SU-DHL-6 (cell line): ENCODE measurements at regions not wholly inside any gene's neighbourhood (a gene's known extent, or its start where the extent isn't known, plus 50 kb on each side); places are given as distances from the start of the nearest gene placed in this dataset.

ENCODE experiments used
- H2AFZ ChIP-seq: fragments of 200-600 bp; sonication (generic); 2 replicates; pipeline ENCODE4 v1.6.1; 2014; ENCODE audit warnings: low read depth, mild to moderate bottlenecking, moderate library complexity, mixed read lengths, antibody characterized with exemption, low read length; ENCODE audit not compliant: severe bottlenecking
- H3F3A ChIP-seq: fragments of 200-600 bp; shearing (Covaris generic); 2 replicates; pipeline ENCODE4 v1.6.0; 2016; ENCODE audit warnings: antibody characterized with exemption, mild to moderate bottlenecking; ENCODE audit not compliant: insufficient read depth
- H3K27ac ChIP-seq: fragments of 200-600 bp; sonication (generic); 2 replicates; pipeline ENCODE4 v1.5.1; 2016; ENCODE audit warnings: low read depth, mild to moderate bottlenecking, low read length, moderate library complexity, mixed read lengths
- H3K27me3 ChIP-seq: fragments of 200-600 bp; sonication (generic), shearing (Covaris generic); 2 replicates; pipeline ENCODE4 v1.6.0; 2014; ENCODE audit warnings: mild to moderate bottlenecking, low read length
- H3K36me3 ChIP-seq: fragments of 200-600 bp; sonication (generic); 2 replicates; pipeline ENCODE4 v1.6.1; 2014; ENCODE audit warnings: mild to moderate bottlenecking, low read length, mixed read lengths
- H3K4me2 ChIP-seq: fragments of 300-600, 200-600 bp; shearing (Covaris generic), sonication (generic); 2 replicates; pipeline ENCODE4 v1.6.0; 2014; ENCODE audit warnings: low read length, low read depth, mild to moderate bottlenecking; ENCODE audit not compliant: poor library complexity, severe bottlenecking
- H3K4me3 ChIP-seq: fragments of 200-600 bp; sonication (generic); 2 replicates; pipeline ENCODE4 v1.5.1; 2014; ENCODE audit warnings: antibody characterized with exemption, low read length, mild to moderate bottlenecking, mixed read lengths; ENCODE audit not compliant: insufficient read depth, poor library complexity, severe bottlenecking
- H3K79me2 ChIP-seq: fragments of 200-600 bp; sonication (generic); 2 replicates; pipeline ENCODE4 v1.6.1; 2014; ENCODE audit warnings: mild to moderate bottlenecking, low read length, moderate library complexity; ENCODE audit not compliant: insufficient read depth
- H3K9ac ChIP-seq: fragments of 200-600 bp; sonication (generic); 2 replicates; pipeline ENCODE4 v1.7.0; 2014; ENCODE audit warnings: mild to moderate bottlenecking, low read length
- H3K9me2 ChIP-seq: fragments of 200-600 bp; sonication (generic); replicated peaks from 2 replicates; pipeline ENCODE4 v1.6.1; 2014; ENCODE audit warnings: low read length; ENCODE audit not compliant: insufficient read depth
- H3K9me3 ChIP-seq: fragments of 200-600 bp; sonication (generic); 2 replicates; pipeline ENCODE4 v1.6.1; 2014; ENCODE audit warnings: low read length, mixed read lengths; ENCODE audit not compliant: insufficient read depth
- H4K20me1 ChIP-seq: fragments of 200-600 bp; sonication (generic); 2 replicates; pipeline ENCODE4 v1.6.1; 2014; ENCODE audit warnings: low read depth, mild to moderate bottlenecking, antibody characterized with exemption, low read length, moderate library complexity, mixed read lengths
- EZH2phosphoT487 ChIP-seq: fragments of 200-600 bp; sonication (generic), shearing (Covaris generic); conservative IDR thresholded peaks from 2 replicates; pipeline ENCODE4 v1.6.1; 2018; ENCODE audit warnings: mild to moderate bottlenecking, antibody characterized with exemption, low read length, moderate library complexity, mixed read lengths
- TF ChIP-seq, protein P1 (sequence below): fragments of 200-600 bp; sonication (generic); IDR thresholded peaks from one replicate; pipeline ENCODE4 v1.5.1; 2017; ENCODE audit warnings: antibody characterized with exemption, mild to moderate bottlenecking, low read length, moderate library complexity; ENCODE audit not compliant: insufficient read depth, poor library complexity, severe bottlenecking

DNA sequence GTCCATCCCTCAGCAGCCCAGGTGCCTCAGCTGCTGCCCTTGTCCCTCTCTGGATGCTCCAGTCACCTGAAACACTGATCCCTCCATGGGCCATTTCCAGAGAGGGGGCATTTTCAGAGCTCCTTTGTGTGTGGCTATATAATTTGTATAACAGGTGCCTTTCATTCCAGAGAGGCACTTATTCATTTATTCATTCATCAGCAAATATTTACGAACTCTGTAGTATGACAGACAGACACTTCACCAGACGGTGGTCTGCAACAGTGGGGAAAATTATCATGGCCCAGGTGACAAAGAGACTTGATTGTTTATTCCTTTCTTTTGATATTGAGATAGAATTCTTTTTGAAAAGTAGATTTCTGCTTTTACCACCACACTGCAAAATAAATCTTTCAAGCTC, 361.7 kb downstream of the TMEM182 start:
- Histone ChIP-seq H4K20me1 (no peaks in the 10 kb centered on the region), H3K27me3 (no peaks in the 10 kb centered on the region), H3K9me3 (no peaks in the 10 kb centered on the region), H3K4me3 (no peak overlapping the region), H3K9ac (no peak overlapping the region), H3F3A (no peaks in the 10 kb centered on the region), H3K9me2 (no peaks in the 10 kb centered on the region), H3K79me2 (no peaks in the 10 kb centered on the region), H3K27ac (no peak overlapping the region), H2AFZ (no peak overlapping the region), H3K4me2 (no peak overlapping the region), H3K36me3 (no peaks in the 10 kb centered on the region)
- TF ChIP-seq, protein P1, sequence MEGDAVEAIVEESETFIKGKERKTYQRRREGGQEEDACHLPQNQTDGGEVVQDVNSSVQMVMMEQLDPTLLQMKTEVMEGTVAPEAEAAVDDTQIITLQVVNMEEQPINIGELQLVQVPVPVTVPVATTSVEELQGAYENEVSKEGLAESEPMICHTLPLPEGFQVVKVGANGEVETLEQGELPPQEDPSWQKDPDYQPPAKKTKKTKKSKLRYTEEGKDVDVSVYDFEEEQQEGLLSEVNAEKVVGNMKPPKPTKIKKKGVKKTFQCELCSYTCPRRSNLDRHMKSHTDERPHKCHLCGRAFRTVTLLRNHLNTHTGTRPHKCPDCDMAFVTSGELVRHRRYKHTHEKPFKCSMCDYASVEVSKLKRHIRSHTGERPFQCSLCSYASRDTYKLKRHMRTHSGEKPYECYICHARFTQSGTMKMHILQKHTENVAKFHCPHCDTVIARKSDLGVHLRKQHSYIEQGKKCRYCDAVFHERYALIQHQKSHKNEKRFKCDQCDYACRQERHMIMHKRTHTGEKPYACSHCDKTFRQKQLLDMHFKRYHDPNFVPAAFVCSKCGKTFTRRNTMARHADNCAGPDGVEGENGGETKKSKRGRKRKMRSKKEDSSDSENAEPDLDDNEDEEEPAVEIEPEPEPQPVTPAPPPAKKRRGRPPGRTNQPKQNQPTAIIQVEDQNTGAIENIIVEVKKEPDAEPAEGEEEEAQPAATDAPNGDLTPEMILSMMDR = no peak
- no peak for TF ChIP-seq EZH2phosphoT487

DNA sequence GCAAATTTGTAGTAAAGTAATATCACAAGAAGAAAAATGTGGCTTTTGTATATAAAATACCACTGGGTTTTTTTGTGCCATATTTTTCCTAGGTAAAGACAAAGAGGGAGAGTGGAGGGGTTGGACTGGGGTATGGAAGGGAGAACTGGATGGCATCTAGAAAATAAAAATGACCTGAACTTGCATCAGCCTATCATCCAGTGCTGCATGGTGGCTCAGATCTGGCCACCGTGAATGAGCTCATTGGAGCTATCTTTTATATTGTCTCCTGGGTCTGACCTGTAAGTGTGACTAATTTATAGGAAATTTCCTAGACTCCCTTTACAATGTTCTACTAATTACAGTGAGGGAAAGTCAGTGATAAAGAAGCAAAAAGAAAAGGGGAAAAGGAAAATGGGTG, 369.0 kb downstream of the TMEM182 start:
- Histone ChIP-seq H3K9me3 (no peaks in the 10 kb centered on the region), H3K36me3 (no peaks in the 10 kb centered on the region), H3K4me2 (no peak overlapping the region), H3K9me2 (no peaks in the 10 kb centered on the region), H3K4me3 (no peak overlapping the region), H3K27me3 (no peaks in the 10 kb centered on the region), H2AFZ (no peak overlapping the region), H3K27ac (no peak overlapping the region), H3K79me2 (no peaks in the 10 kb centered on the region), H3F3A (no peaks in the 10 kb centered on the region), H3K9ac (no peak overlapping the region), H4K20me1 (no peaks in the 10 kb centered on the region)
- TF ChIP-seq, protein P1 = no peak
- no peak for TF ChIP-seq EZH2phosphoT487

- no peaks in the 10 kb centered on the region for H3K9me2 ChIP-seq
- no peaks in the 10 kb centered on the region for H3K9me3 ChIP-seq
- H4K20me1 ChIP-seq = no peaks in the 10 kb centered on the region
- H3K9ac ChIP-seq = no peak overlapping the region
- H3F3A ChIP-seq = no peaks in the 10 kb centered on the region
- H3K79me2 ChIP-seq = no peaks in the 10 kb centered on the region
- H3K4me3 ChIP-seq = no peak overlapping the region
- no peak overlapping the region for H3K4me2 ChIP-seq
- H3K27me3 ChIP-seq = no peaks in the 10 kb centered on the region
- TF ChIP-seq, protein P1 = no peak
- TF ChIP-seq EZH2phosphoT487 = no peak
- H2AFZ ChIP-seq = no peak overlapping the region
- H3K27ac ChIP-seq = no peak overlapping the region
- H3K36me3 ChIP-seq = no peaks in the 10 kb centered on the region
These were observed 370.8 kb downstream of the TMEM182 start for GRCh38 chr2:103132536-103133217.

- Histone ChIP-seq H3K27ac (no peak overlapping the region), H3K9me3 (no peaks in the 10 kb centered on the region), H3K36me3 (no peaks in the 10 kb centered on the region), H3K9me2 (no peaks in the 10 kb centered on the region), H4K20me1 (no peaks in the 10 kb centered on the region), H3F3A (no peaks in the 10 kb centered on the region), H3K27me3 (no peaks in the 10 kb centered on the region), H2AFZ (no peak overlapping the region), H3K4me3 (no peak overlapping the region), H3K9ac (no peak overlapping the region), H3K79me2 (no peaks in the 10 kb centered on the region), H3K4me2 (no peak overlapping the region)
- TF ChIP-seq EZH2phosphoT487 = no peak
- TF ChIP-seq, protein P1 = no peak
These were observed 373.8 kb downstream of the TMEM182 start for GRCh38 chr2:103135679-103136078.
